ENCODE measurements at regions not wholly inside any gene's neighbourhood (a gene's known extent, or its start where the extent isn't known, plus 50 kb on each side); places are given as distances from the start of the nearest gene placed in this dataset.

DNA sequence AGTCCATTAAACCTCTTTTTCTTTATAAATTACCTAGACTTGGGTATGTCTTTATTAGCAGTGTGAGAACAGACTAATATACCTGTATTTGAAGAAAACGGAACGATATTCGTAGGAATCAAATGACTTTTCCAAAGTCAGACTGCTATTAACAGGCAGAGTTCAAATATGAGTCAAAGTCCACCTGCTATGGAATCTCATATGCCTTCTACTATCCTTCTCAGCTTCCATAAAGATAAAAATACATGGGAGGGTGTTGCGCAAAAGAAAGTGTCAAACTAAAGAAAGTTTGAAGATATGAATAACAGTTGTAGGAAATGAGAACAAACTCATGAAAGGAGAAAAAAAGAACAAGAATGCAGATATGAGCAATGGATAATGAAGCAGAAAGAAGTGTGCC, 704.6 kb downstream of the EFNB2 start:
- Histone ChIP-seq H3K4me1 (no peaks in the 10 kb centered on the region), H3K4me3 (no peak overlapping the region), H3K27me3 (no peaks in the 10 kb centered on the region), H3K27ac (no peak overlapping the region), H3K36me3 (ENCODE audit: low read depth, missing control alignments) (no peaks in the 10 kb centered on the region), H3K9me3 (no peaks in the 10 kb centered on the region)
- 59 to 76% methylated on average over 4 of the region's 4 CpGs for WGBS, 2 donors
- TF ChIP-seq, protein P1, sequence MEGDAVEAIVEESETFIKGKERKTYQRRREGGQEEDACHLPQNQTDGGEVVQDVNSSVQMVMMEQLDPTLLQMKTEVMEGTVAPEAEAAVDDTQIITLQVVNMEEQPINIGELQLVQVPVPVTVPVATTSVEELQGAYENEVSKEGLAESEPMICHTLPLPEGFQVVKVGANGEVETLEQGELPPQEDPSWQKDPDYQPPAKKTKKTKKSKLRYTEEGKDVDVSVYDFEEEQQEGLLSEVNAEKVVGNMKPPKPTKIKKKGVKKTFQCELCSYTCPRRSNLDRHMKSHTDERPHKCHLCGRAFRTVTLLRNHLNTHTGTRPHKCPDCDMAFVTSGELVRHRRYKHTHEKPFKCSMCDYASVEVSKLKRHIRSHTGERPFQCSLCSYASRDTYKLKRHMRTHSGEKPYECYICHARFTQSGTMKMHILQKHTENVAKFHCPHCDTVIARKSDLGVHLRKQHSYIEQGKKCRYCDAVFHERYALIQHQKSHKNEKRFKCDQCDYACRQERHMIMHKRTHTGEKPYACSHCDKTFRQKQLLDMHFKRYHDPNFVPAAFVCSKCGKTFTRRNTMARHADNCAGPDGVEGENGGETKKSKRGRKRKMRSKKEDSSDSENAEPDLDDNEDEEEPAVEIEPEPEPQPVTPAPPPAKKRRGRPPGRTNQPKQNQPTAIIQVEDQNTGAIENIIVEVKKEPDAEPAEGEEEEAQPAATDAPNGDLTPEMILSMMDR (IDR thresholded peaks at IDR 0.05) = no peak
- no peak for TF ChIP-seq POLR2A (IDR thresholded peaks at IDR 0.05)
- DNase-seq = no peak
- intact Hi-C loops (cut with DNase I; ENCODE audit: low total_unique reads) = no loop called here

DNA sequence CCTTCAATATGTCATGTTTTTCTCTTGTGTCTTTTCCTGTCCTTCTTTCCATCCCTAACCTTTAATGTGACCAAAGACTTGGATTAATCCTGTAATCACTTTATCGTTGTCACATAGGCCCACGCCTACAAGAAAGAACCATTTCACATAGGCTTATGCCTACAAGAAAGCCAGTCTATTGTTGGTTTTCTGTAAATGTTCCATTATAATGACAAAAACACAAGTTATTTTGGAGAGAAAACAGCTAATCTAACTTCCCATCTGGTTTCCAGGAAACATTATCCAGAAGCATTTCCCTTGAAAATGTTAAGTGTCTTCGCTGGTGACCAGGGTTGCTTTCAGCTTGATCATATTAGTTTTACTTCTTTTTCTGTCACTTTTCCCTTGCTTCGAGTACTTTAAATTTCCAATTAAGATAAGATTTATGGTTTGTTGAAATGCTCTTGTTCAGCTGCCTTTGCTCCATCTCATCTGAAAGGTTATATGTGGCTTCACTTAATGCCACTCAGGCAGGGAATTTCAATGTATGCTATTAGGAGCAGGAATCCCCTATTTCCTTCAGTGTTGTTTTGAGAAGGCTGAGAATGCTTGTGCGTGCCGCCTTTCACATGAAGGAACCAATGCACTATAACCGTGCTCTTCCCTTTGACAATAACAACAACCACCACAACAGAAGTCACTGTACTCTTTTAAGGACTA, 708.2 kb downstream of the EFNB2 start:
- Histone ChIP-seq H3K27ac (no peak overlapping the region), H3K4me3 (no peak overlapping the region), H3K4me1 (no peaks in the 10 kb centered on the region), H3K27me3 (no peaks in the 10 kb centered on the region), H3K9me3 (no peaks in the 10 kb centered on the region), H3K36me3 (ENCODE audit: low read depth, missing control alignments) (no peaks in the 10 kb centered on the region)
- no peak for TF ChIP-seq POLR2A (IDR thresholded peaks at IDR 0.05)
- TF ChIP-seq, protein P1 (IDR thresholded peaks at IDR 0.05) = no peak
- intact Hi-C loops (cut with DNase I; ENCODE audit: low total_unique reads) = no loop called here
- 73 to 75% methylated on average over 7 of the region's 7 CpGs for WGBS, 2 donors
- DNase-seq = no peak

DNA sequence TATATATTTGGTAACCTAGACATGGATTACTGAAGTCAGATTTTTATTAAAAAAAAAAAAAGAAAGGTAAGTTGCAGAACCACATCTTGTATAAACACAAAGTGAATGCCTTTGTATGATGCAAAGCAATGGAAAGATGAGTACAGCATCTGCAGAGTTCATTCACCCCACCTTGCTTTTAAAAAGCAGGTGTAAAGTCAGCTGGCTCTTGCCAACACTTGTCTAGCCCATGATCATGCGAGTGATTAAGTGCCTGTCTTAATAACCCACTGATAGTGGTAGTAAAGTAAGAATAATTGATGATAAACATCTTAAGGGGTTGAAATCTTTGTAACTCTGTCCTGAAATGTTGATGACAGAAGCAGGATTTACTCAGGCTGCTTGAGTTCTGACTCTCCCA, 710.4 kb downstream of the EFNB2 start:
- Histone ChIP-seq H3K9me3 (no peaks in the 10 kb centered on the region), H3K36me3 (ENCODE audit: low read depth, missing control alignments) (no peaks in the 10 kb centered on the region), H3K4me3 (no peak overlapping the region), H3K4me1 (no peaks in the 10 kb centered on the region), H3K27ac (no peak overlapping the region), H3K27me3 (no peaks in the 10 kb centered on the region)
- intact Hi-C loops (cut with DNase I; ENCODE audit: low total_unique reads) = no loop called here
- DNase-seq = no peak
- 72 to 84% methylated on average over 1 of the region's 1 CpG for WGBS, 2 donors
- TF ChIP-seq, protein P1 (IDR thresholded peaks at IDR 0.05) = no peak

DNA sequence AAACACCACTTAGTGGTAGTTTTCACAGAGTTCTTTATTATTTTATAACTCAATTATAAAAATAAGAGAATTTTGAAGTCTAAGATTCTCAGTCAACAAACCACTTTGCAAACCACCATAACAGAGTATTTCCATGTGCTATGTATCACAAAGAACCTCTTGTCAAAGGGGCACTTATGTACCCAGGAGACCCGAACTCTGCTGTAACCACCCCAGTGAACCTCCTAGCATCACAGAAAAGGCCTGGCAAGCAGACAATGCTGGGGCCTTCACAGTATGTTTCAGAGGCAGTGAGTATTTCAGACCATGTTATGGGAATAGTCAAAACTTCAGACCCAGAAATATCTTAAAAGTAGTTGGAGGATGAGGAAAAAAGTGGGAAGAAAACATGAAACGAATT, 714.1 kb downstream of the EFNB2 start:
- no peak overlapping the region for H3K4me3 ChIP-seq
- WGBS, 2 donors = 86 to 91% methylated on average over 2 of the region's 2 CpGs
- H3K9me3 ChIP-seq = no peaks in the 10 kb centered on the region
- H3K27ac ChIP-seq = no peak overlapping the region
- TF ChIP-seq, protein P1 (IDR thresholded peaks at IDR 0.05) = no peak
- TF ChIP-seq POLR2A (IDR thresholded peaks at IDR 0.05) = no peak
- DNase-seq = no peak
- H3K4me1 ChIP-seq = no peaks in the 10 kb centered on the region
- no peaks in the 10 kb centered on the region for H3K36me3 ChIP-seq (ENCODE audit: low read depth, missing control alignments)
- no peaks in the 10 kb centered on the region for H3K27me3 ChIP-seq
- intact Hi-C loops (cut with DNase I; ENCODE audit: low total_unique reads) = no loop called here

DNA sequence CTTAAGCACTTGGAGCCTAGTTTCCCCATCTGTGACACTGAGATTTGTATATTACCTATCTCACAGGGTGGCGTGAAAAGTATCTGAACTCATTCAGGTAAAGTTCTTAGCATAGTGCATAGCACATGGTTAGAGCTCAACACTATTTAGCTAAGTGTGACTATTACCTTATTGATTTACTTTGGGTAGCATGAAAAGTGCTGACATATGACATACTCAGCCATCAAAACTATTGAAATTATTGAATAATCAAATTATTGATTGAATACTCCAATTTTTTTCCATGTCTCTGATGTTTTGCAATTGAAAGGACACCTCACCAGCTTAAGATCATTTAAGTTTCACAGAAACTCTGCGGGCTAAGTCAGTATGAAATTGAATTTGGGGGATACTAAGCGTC, 715.0 kb downstream of the EFNB2 start:
- intact Hi-C loops (cut with DNase I; ENCODE audit: low total_unique reads) = no loop called here
- WGBS, 2 donors = 76 to 85% methylated on average over 3 of the region's 3 CpGs
- TF ChIP-seq, protein P1 (IDR thresholded peaks at IDR 0.05) = no peak
- TF ChIP-seq POLR2A (IDR thresholded peaks at IDR 0.05) = no peak

More for the DNA sequence above, 715.0 kb downstream of the EFNB2 start:
- no peaks in the 10 kb centered on the region for H3K36me3 ChIP-seq (ENCODE audit: low read depth, missing control alignments)
- no peaks in the 10 kb centered on the region for H3K4me1 ChIP-seq
- H3K4me3 ChIP-seq = no peak overlapping the region
- no peaks in the 10 kb centered on the region for H3K27me3 ChIP-seq
- H3K27ac ChIP-seq = no peak overlapping the region
- no peak for DNase-seq
- H3K9me3 ChIP-seq = no peaks in the 10 kb centered on the region
